ENCODE measurements at regions not wholly inside any gene's neighbourhood (a gene's known extent, or its start where the extent isn't known, plus 50 kb on each side); places are given as distances from the start of the nearest gene placed in this dataset.
"Not testable (repeated sequence)": the region's sequence is repeated elsewhere in the genome, so short reads cannot be mapped to it uniquely, and the experiment has no call there.

DNA sequence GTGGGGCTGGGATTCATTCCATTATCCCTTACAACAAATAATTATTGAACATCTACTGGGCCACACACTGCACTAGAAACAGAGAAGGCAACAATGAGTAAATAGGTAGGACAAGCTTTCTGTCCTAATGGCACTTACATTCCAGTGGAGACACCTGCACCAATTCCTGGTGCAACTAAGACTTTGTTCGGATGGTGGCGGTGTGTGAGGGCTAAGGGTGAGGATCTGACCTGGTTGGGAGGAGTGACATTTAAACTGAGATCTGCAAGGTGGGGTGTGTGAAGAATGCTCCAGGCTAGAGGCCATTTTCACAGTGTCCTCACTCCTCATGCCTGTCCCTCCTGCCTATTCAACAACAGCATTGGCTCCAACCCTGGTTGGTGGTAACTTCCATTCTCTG lies 510.0 kb downstream of the XYLT1 start:
- no peak for DNase-seq

DNA sequence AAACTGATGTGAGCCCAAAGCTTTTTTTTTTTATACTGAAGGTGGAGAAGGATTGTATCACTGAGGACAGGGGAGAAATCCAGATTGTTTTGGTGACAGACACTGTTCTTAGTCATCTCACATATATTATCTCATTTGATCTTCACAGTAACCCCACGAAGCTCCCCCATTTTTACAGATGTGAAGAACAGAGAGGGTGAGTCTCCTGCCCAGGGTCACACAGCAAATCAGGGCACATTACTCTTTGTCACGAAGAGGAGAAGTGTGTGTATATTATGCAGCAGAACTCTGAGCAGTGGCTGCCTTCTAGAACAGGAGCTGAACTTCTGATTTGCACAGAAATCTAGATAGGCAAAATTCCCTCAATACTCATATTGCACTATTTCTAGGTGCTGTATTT lies 504.3 kb downstream of the XYLT1 start:
- no peak for DNase-seq

DNA sequence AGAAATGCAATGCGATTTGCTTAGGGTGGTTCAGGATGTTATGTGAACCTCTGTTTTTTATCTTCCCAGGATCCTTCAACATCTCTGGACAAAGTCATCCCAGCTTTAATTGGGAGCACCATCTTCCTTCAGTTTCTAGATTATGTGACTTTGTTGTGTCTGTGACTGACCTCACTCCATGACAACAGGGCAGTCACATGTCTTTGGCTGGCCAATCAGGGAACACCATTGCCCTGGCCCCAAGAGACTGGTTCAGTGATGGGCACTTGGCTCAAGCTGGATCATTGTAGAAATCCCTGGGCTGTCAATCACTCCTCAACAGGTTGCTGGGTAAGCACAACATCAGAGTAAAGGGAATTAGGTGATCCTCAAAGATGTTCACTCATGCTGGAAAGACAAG lies 499.7 kb downstream of the XYLT1 start:
- no peak for DNase-seq

DNA sequence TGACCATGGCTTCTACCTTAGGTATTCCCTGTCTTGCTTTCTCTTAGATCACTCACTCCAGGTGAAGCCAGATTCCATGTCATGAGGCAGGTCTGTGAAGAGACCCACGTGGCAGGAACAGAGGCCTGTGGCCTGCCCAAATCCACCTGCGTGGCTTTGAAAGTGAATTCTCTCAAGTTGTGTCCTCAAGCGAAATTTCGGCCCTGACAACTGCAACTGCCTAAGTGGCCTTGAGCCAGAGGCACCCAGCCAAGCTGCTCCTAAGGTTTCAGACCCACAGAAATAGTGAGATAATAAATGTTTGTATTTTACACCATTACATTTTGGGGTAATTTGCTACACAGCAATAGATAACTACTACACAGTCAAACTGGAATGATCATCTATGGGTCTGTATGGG lies 497.9 kb downstream of the XYLT1 start:
- DNase-seq = no peak

DNA sequence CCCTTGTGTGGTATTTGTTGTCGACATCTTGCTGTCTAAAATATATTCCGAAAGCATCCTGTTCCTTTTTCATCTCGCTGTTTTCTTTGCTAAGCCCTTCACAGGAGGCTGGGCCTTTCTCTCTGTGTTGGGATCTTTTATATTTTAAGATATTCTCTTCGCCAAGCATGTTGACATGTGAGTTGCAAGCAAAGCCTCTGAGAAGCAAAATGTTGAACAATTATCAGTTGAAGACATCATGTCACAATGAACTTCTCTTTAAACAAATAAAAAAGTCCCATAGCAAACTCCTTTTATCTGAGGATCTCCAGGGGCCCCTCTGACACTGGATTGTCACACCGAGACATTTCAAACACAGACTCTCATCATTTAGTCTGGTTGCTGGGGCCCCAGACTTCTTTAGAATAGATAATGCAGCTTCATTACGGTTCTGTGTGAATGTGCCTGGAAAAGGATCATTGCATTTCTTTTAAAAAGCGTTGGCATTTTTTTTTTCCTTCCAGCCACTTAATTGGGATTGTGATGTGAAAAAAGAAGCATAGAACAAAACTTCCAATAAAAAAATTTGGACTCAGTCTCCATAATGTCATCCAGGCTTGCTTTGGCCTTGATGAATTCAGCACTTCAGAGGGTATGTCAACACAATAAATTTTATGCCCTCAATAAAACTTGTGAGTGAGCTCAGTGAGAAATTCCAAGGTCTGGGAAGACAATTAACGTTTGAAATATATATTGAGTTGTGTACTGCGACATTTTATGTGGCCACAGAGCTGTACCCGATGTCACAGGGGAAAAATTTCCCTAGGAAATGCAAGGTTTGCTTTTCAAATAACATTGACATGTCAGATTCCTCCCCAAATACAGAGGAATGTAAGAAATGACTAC lies 496.8 kb downstream of the XYLT1 start:
- DNase-seq = no peak

DNA sequence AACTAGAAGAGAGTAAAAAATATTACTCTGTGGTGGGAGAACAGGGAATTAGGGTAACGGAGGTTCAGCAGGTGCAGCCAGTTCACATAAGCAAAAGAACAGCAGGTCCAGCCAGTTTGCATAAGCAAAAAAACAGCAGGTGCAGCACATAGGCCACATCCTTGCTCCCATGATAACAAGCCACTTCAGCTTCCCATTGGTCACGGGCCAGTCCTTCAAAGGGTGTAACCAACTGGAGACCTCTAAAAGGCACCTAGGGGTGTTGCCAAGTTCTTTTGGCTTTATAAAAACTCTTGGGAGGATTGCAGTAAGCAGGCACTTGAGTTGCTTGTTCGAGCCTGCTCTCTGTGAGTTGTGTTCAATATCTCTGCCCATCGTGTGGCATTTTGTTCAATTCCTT lies 488.1 kb downstream of the XYLT1 start:
- no peak for DNase-seq

DNA sequence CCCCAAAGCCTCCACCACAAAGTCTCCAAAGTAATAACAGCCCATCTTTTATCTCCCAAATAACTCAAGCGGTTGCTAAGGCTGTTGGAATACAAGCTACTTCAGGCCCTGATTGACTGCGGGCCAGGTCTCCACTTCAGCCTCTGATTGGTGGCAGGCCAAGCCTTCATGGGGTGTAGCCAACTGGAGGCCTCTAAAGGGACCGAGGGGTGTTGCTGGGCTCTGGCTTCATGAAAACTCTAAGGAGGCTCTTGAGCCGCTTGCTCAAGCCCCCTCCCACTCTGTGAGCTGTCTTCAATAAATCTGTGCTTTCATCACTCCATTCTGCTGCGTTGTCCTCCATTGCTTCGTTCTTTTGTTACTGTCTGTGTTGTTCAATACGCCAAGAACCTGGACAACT lies 487.2 kb downstream of the XYLT1 start:
- DNase-seq = no peak

DNA sequence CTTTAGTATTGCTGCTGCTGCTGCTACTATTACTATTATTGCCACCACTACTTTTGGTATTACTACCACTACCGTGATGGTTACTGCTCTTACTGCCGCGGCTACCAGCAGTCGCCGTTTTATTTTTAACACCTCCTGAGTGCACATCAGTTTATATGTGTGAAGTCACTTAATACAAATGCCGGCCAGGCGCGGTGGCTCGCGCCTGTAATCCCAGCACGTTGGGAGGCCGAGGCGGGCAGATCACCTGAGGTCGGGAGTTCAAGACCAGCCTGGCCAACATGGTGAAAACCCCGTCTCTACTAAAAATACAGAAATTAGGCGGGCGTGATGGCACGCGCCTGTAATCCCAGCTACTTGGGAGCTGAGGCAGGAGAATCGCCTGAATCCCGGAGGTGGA lies 486.7 kb downstream of the XYLT1 start:
- not testable (repeated sequence) for DNase-seq

DNA sequence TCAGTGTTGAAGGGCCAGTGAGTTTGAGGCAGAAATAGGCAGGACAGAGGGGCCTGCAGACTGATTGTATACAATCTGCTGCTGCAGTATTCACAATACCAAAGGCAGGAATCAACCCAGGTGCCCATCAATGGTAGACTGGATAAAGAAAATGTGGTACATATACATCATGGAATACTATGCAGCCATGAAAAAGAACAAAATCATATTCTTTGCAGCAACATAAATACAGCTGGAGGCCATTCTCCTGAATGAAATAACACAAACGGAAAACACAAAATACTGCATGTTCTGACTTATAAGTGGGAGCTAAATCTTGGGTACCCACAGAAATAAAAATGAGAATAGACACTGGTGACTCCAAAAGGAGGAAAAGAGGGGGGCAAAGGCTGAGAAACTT lies 485.1 kb downstream of the XYLT1 start:
- no peak for DNase-seq

DNA sequence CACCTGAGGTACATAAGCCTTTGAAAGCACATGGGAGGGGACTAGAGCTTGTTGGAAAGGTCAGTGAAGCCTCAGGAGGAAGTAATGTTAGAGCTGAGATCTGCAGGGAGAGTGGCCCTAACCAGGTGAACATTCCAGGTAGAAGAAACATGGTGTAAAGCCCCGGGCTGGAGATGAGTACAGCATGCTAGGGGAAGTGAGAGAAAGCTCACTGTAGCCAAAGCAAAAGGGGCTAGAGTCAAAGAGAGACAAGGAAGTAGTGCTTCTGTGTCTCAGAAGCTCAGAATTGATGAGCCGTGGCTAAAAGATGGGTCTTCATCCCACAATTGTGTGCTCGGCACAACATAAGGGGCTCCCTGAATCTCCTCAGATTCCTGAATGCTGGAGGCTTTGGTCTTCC lies 481.8 kb downstream of the XYLT1 start:
- no peak for DNase-seq

DNA sequence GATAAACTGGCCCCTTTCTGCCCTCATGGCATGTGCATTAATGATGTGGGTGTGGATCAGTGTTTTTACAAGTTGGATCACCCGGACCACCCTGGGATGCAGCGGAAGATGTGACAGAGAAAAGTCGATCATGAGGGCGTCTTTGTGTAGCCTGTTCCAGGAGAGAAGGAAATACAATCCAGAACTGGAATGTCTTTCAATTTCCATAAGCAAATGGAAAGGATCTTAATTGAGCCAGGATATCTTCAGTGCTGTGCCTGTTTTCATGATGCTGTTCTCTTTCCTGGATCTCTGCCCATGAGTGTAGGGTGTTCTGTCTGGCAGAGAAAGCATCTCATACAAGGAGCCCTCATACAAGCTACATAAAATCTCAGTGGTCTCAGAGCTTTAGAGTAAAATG lies 481.4 kb downstream of the XYLT1 start:
- no peak for DNase-seq

DNA sequence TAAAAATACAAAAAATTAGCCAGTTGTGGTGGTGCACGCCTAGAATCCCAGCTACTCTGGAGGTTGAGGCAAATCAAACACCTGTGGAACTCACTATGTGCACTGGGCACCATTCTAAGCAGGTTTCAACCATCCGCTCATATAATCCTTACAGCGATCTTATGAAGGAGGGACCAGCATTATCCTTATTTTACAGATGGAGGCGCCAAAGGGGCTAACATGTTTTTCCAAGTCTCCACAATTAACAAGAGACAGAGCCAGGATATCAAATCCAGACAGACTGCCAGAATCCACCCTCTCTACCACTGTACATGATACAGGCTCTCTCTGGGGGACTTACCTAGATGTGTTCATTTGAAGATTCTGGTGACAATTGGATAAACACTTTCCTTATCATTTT lies 479.0 kb downstream of the XYLT1 start:
- DNase-seq = no peak

DNA sequence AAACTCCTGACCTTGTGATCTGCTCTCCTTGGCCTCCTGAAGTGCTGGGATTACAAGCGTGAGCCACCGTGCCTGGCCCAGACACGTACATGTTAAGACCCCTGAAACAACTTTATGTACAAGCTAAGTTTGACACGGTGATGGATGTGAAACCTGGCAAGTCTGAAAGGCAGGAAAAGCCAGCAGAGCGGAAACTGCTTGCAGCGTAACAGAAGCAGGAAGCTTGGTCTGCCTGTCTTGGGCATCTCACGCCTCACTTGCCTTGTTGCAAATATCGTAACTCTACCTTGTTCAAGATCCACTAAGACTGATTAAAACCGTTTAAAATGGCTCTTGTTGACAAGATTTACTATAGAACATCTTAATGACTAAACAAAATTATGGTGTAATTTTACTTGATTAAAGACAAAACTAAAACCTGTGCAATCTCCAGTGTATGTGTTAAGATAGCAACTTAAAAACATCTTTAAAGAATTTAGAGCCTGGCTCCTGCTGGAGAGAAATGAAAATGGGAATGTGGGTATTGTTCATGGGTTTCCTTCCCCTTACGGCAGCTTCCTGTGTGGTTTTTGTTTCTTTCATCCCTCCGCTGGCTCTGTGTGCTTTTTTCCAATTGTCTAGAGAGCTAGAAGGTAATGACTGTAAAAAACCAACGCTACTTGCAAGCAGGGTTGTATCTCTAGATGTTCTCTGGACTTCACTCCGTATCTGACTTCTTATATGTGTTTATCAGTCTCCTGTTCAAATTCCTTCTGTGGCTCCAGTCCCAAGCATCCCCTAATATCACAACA lies 477.6 kb downstream of the XYLT1 start:
- DNase-seq = no peak

DNA sequence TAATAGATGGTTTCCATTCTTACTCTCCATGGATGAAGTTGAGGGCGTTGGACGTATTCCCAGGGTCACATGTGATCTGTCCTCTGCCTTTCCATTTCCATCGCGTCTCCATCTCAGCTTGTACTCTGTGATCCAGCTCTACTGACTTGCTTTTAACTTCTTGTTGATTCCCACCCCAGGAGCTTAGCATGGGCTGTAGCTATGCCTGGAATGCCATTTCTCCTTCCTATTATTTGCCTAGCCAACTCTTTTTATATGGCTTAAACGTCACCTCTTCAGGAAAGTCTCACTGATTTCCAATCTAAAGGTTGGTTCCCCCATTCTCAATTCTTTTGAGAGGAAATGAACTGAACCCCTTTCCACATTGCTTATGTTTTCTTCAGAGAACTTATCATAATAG lies 475.9 kb downstream of the XYLT1 start:
- DNase-seq = no peak

DNA sequence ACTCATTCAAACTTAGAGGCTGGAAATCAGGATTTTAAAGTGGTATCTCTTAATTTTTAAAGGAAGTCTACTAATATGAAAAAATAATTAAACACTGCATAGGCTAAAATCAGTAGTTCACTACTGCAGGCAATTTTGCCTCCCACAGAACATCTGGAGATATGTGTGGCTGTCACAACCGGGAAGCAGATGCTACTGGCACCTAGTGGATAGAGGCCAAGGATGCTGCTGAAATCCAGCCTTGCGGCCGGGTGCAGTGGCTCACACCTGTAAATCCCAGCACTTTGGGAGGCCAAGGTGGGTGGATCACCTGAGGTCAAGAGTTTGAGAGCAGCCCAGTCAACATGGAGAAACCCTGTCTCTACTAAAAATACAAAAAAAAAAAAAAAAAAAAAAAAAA lies 473.9 kb downstream of the XYLT1 start:
- no peak for DNase-seq

DNA sequence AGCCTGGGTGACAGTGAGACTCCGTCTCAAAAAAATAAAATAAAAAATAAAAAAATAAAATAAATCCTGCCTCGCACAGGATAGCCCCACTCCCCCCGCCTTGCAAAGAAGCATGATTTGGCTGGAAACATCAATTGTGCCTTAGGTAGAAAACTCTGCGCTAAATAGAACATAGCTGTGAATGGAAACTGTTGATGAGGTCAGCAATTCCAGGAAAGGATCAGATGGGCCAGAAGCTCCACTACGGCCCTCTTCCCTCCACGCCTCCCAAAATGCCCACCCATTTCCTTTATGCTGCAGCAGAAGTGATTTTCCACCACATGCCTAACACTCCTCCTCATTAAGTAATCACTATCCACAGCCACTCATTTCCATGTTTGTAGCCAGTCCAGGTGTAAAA lies 473.4 kb downstream of the XYLT1 start:
- no peak for DNase-seq

DNA sequence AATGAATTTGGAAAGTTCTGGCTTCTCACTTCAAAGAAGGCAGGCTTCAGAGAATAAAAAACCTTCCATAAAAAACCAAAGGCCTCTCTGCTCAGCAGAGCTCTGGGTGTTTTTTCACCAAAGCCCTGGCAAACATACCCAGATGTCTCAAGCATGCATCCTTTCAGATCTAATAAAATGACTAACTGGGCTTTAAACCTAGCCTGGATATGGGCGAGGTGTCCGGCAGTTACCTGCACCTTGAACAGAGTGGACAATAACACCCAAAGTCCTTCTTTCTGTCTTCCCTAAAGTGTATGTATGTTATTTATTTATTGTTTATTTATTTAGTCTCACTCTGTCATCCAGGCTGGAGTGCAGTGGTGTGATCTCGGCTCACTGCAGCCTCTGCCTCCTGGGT lies 469.3 kb downstream of the XYLT1 start:
- no peak for DNase-seq

DNA sequence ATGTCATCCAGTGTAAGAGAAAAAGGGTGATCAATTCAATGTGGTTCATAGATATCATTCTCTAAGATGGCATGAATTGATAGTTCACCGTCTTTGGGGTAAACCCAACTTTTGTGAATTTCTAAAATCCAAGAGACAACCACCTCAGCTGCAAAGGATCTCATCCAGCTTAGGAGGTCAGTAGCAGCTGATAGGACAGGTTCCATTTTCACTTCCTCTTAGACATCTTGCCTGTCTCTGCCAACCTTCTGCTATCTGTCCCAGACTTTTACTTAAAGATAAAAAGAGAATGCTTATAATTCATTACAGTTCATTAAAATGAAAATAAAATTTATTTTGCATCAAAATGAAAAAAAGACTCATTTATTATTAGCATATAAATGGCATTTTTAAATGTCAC lies 468.2 kb downstream of the XYLT1 start:
- no peak for DNase-seq

DNA sequence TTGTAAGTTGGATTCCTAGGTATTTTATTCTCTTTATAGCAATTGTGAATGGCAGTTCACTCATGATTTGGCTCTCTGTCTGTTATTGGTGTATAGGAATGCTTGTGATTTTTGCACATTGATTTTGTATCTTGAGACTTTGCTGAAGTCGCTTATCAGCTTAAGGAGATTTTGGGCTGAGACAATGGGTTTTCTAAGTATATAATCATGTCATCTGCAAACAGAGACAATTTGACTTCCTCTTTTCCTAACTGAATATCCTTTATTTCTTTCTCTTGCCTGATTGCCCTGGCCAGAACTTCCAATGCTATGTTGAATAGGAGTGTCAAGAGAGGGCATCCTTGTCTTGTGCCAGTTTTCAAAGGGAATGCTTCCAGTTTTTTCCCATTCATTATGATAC lies 464.8 kb downstream of the XYLT1 start:
- not testable (repeated sequence) for DNase-seq

DNA sequence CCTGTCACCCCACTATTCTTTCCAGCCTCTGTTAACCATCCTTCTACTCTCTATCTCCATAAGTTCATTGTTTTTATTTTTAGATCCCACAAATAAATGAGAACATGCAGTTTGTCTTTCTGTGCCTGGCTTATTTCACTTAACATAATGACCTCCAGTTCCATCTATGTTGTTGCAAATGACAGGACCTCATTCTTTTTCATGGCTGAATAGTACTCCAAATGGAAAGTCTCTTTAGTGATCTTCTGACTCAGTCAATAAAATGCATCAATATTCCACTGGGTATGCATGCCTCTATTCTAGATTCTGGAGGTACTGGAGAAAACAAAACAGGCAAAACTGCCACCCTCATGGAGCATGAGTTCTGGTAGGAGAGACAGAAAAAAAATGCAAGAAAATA lies 459.0 kb downstream of the XYLT1 start:
- no peak for DNase-seq

DNA sequence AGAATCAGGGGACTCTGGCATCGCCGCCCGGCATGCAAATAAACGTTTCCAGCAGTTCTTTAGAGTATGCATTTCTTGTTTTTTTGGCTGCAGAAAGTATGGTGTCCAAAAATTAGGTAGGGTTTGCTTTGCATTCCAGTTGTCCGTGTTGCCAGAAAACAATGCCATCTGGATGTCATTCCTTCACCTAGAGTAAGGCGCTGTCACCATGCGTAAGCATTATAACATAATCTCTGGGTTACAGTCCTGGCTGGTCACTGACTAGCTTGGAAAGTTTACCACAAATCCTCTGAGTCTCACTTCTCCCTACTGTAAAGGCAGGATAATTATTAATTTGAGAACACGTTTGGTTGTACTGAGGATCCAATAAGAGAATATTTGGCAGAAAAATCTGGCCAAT lies 457.7 kb downstream of the XYLT1 start:
- DNase-seq = no peak

DNA sequence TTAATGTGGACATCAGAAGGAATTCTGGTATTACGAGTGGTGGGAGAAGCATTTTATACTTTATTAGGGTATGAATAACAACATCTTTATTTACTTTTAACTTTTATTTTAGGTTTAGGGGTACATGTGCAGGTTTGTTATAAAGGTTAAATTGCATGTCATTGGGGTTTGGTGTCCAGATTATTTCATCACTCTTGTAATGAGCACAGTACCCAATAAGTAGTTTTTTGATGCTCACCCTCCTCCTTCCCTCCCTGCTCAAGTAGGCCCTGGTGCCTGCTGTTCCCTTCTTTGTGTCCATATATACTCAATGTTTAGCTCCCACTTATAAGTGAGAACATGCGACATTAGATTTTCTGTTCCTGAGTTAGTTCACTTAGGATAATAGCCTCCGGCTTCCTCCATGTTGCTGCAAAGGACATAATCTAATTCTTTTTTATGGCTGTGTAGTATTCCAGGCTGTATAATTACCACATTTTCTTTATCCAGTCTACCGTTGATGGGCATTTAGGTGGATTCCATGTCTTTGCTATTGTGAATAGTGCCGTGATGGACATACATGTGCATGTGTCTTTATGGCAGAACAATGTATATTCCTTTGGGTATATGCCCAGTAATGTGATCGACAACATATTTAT lies 456.2 kb downstream of the XYLT1 start:
- no peak for DNase-seq

DNA sequence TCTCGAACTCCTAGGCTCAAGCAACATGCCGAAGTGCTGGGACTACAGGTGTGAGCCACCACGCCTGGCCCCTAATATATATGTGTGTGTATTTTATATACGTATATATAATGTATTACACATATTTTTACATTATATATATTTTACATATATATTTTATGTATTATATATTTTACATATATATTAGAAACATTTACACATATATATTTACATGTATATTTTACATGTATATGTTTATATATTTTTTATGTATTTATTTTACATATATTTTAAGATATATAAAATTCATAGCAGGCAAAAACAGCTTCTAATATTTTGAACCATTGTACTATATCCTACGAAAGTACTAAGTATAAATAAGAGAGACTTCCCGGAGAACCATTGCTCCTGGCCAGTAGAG lies 455.1 kb downstream of the XYLT1 start:
- no peak for DNase-seq

DNA sequence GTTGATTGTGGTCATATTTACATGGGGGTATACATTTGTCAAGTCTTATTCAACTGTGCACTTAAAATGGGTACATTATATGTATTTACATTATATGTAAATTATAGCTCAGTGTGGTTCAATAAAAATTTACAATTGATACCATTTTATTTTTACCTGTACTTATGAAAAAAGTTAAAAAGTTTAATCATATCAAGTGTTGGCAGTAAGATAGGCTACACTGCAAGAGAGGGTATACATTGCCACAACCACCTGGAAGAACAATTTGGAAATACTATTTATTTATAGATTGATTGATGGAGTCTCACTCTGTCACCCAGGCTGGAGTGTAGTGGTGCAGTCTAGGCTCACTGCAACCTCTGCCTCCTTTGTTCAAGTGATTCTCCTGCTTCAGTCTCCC lies 453.3 kb downstream of the XYLT1 start:
- no peak for DNase-seq

Data from activated naive CD4-positive, alpha-beta T cell treated with Interleukin-2 at 50 U/mL for 16 hours (primary cell).